GM21367 (cell line): ENCODE measurements at regions not wholly inside any gene's neighbourhood (a gene's known extent, or its start where the extent isn't known, plus 50 kb on each side); places are given as distances from the start of the nearest gene placed in this dataset.
"Not testable (repeated sequence)": the region's sequence is repeated elsewhere in the genome, so short reads cannot be mapped to it uniquely, and the experiment has no call there.

ENCODE experiments used
- ATAC-seq: cut with Tn5 transposase; IDR thresholded peaks from one replicate; pipeline ENCODE4 v1.9.1; 2021; ENCODE audit not compliant: unreplicated experiment

- no peak for ATAC-seq
These were observed 531.3 kb downstream of the RFC3 start for GRCh38 chr13:34349091-34349722.

- no peak for ATAC-seq
These were observed 532.7 kb downstream of the RFC3 start for GRCh38 chr13:34350671-34351070.

GRCh38 chr13:34351134-34351533 lies 533.2 kb downstream of the RFC3 start:
- ATAC-seq, result no peak

GRCh38 chr13:34352958-34353357 lies 535.0 kb downstream of the RFC3 start:
- ATAC-seq, result no peak

GRCh38 chr13:34356686-34357434 lies 538.9 kb downstream of the RFC3 start:
- no peak for ATAC-seq

- ATAC-seq, result no peak
These were observed 539.7 kb downstream of the RFC3 start for GRCh38 chr13:34357435-34358232.

GRCh38 chr13:34358811-34359513 lies 541.0 kb downstream of the RFC3 start:
- no peak for ATAC-seq

GRCh38 chr13:34360702-34361101 lies 542.8 kb downstream of the RFC3 start:
- ATAC-seq, result no peak

GRCh38 chr13:34361560-34361959 lies 543.6 kb downstream of the RFC3 start:
- no peak for ATAC-seq

- no peak for ATAC-seq
These were observed 545.3 kb downstream of the RFC3 start for GRCh38 chr13:34363266-34363665.

GRCh38 chr13:34364633-34365032 lies 546.7 kb downstream of the RFC3 start:
- ATAC-seq, result no peak

- ATAC-seq, result no peak
These were observed 552.0 kb downstream of the RFC3 start for GRCh38 chr13:34369931-34370330.

- ATAC-seq, result no peak
These were observed 553.2 kb downstream of the RFC3 start for GRCh38 chr13:34371108-34371507.

GRCh38 chr13:34371645-34372395 lies 553.9 kb downstream of the RFC3 start:
- no peak for ATAC-seq

GRCh38 chr13:34372581-34372980 lies 554.6 kb downstream of the RFC3 start:
- ATAC-seq, result no peak

GRCh38 chr13:34376483-34376882 lies 558.5 kb downstream of the RFC3 start:
- no peak for ATAC-seq

- ATAC-seq, result no peak
These were observed 560.8 kb upstream of the NBEA start for GRCh38 chr13:34381228-34381627.

- ATAC-seq, result no peak
These were observed 558.3 kb upstream of the NBEA start for GRCh38 chr13:34383728-34384127.

GRCh38 chr13:34386229-34386628 lies 555.8 kb upstream of the NBEA start:
- ATAC-seq, result not testable (repeated sequence)

GRCh38 chr13:34391076-34391475 lies 551.0 kb upstream of the NBEA start:
- no peak for ATAC-seq

GRCh38 chr13:34401696-34402095 lies 540.4 kb upstream of the NBEA start:
- no peak for ATAC-seq
